Caco-2 (cell line): ENCODE measurements at regions not wholly inside any gene's neighbourhood (a gene's known extent, or its start where the extent isn't known, plus 50 kb on each side); places are given as distances from the start of the nearest gene placed in this dataset.

Experiments
- BruUV-seq: library from RNA; stranded (reverse); fragments of 400-500 nt; replicated peaks from 2 replicates; lab custom pipeline; 2021; lab: Mats Ljungman, UMichigan
- CTCF ChIA-PET: fragments of 300-600 bp; sonication (Branson Sonifier 250); formaldehyde crosslinking; loops from one replicate; lab custom pipeline; 2022; ENCODE audit warnings: antibody characterized with exemption; lab: Charles Lee
- POLR2A ChIA-PET: fragments of 300-600 bp; sonication (Branson Sonifier 250); formaldehyde crosslinking; loops from one replicate; lab custom pipeline; 2022; ENCODE audit warnings: antibody characterized with exemption; lab: Charles Lee
- DNase-seq, 2 experiments: peaks; one replicate each; pipeline versions ENCODE4 v3.0.0 to v3.0.0-alpha.2; 2020 to 2022
- H3K27me3 ChIP-seq: replicated peaks from 2 replicates; pipeline ENCODE4 v1.6.0; 2011; ENCODE audit warnings: low read length; ENCODE audit not compliant: control insufficient read depth, insufficient read depth
- H3K36me3 ChIP-seq: 2 replicates; pipeline ENCODE4 v1.5.1; 2011; ENCODE audit warnings: low read length; ENCODE audit not compliant: control insufficient read depth, insufficient read depth
- H3K4me1 ChIP-seq: fragments of 250-450 bp; sonication (Bioruptor Pico); 2 replicates; pipeline ENCODE4 v1.5.1; 2020; ENCODE audit warnings: mild to moderate bottlenecking
- H3K4me3 ChIP-seq: 2 replicates; pipeline ENCODE4 v1.5.1; 2011; ENCODE audit warnings: low read depth, mild to moderate bottlenecking, control low read depth, low read length
- H3K9me3 ChIP-seq: fragments of 250-450 bp; sonication (Bioruptor Pico); 2 replicates; pipeline ENCODE4 v1.5.1; 2020; ENCODE audit warnings: mild to moderate bottlenecking, moderate library complexity
- H3K27ac Mint-ChIP-seq: one replicate; pipeline ENCODE4 v1.8.0; 2022; ENCODE audit warnings: mixed read lengths; ENCODE audit not compliant: unreplicated experiment
- H3K27me3 Mint-ChIP-seq: one replicate; pipeline ENCODE4 v1.8.0; 2022; ENCODE audit warnings: mixed read lengths; ENCODE audit not compliant: insufficient read depth, unreplicated experiment
- H3K36me3 Mint-ChIP-seq: one replicate; pipeline ENCODE4 v1.8.0; 2022; ENCODE audit warnings: mild to moderate bottlenecking, mixed read lengths; ENCODE audit not compliant: insufficient read depth, unreplicated experiment
- H3K4me1 Mint-ChIP-seq: one replicate; pipeline ENCODE4 v1.8.0; 2022; ENCODE audit warnings: low read depth, mixed read lengths; ENCODE audit not compliant: unreplicated experiment
- H3K4me3 Mint-ChIP-seq: one replicate; pipeline ENCODE4 v1.8.0; 2022; ENCODE audit warnings: mild to moderate bottlenecking, moderate library complexity, mixed read lengths; ENCODE audit not compliant: unreplicated experiment
- H3K9me3 Mint-ChIP-seq: one replicate; pipeline ENCODE4 v1.8.0; 2022; ENCODE audit warnings: mixed read lengths; ENCODE audit not compliant: unreplicated experiment
- intact Hi-C: fragments of 100-400 bp; cut with micrococcal nuclease; formaldehyde crosslinking; loops from one replicate; pipeline ENCODE4 v1.10.0; 2022; ENCODE audit not compliant: unreplicated experiment
- TF ChIP-seq, protein P1 (sequence below), 2 experiments: fragments of 200-600 bp in 1 of 2; IDR thresholded peaks; 1 replicate in 1 of 2; 2 replicates in 1 of 2; pipeline versions ENCODE4 v1.5.1 to v1.8.0; 2011 to 2022; ENCODE audit warnings: antibody characterized with exemption in 1 of 2, control low read depth in 1 of 2, inconsistent platforms in 1 of 2, low read depth in 1 of 2, low read length in 1 of 2, mild to moderate bottlenecking in 1 of 2, moderate library complexity in 1 of 2; ENCODE audit not compliant: insufficient read depth in 1 of 2, severe bottlenecking in 1 of 2, unreplicated experiment in 1 of 2

DNA sequence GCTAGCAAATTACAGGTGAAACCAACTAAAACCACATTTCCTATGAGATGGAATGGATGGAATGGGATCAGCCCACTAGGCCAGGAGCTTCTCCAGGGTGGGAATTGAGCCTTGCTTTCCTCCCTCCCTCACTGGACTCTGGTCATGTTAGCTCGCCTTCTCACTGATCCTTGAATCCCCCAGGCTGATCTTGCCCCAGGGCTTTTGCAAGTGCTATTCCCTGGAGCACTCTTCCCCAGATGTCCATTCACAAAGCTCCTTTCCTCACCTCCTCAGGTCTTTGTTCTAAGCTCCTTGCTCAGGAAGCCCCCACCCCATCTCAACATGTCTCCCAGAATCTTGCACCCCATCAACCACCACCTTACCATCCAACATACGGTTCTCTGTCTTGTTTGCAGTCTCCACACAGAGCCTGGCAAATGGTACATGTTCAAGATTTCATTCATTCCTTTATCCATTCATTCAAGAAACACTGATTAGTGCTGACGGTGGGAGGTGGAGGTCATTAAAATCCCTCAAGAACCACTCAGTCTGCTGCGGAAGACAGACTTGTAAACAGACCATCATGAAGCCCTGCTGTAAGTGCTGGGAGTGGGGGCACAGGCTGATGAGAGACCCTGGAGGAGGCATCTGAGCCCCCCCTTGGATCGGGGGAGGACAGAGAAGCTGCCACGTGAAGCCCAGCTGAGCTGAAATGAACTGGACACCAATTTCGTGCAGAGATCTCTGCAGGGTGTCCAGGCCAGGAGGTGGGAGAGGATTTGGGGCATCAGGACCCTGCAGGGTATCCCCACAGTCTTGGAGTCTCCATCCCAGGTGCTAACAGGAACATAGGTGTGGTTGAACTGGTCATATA lies 141.7 kb downstream of the BARX1 start:
- Mint-ChIP-seq H3K4me1 (no peaks in the 10 kb centered on the region), H3K27ac (no peak overlapping the region), H3K9me3 (no peaks in the 10 kb centered on the region), H3K36me3 (peaks cover 5% of the 10 kb centered on the region), H3K4me3 (no peak overlapping the region), H3K27me3 (peaks cover 3% of the 10 kb centered on the region)
- ChIA-PET CTCF (no interaction called here), POLR2A (no interaction called here)
- no TSS peak for BruUV-seq
- no peak for DNase-seq
- Histone ChIP-seq H3K36me3 (no peaks in the 10 kb centered on the region), H3K4me3 (no peak overlapping the region), H3K9me3 (no peaks in the 10 kb centered on the region), H3K27me3 (no peaks in the 10 kb centered on the region), H3K4me1 (no peaks in the 10 kb centered on the region)
- intact Hi-C loops: no loop called here
- TF ChIP-seq, protein P1, sequence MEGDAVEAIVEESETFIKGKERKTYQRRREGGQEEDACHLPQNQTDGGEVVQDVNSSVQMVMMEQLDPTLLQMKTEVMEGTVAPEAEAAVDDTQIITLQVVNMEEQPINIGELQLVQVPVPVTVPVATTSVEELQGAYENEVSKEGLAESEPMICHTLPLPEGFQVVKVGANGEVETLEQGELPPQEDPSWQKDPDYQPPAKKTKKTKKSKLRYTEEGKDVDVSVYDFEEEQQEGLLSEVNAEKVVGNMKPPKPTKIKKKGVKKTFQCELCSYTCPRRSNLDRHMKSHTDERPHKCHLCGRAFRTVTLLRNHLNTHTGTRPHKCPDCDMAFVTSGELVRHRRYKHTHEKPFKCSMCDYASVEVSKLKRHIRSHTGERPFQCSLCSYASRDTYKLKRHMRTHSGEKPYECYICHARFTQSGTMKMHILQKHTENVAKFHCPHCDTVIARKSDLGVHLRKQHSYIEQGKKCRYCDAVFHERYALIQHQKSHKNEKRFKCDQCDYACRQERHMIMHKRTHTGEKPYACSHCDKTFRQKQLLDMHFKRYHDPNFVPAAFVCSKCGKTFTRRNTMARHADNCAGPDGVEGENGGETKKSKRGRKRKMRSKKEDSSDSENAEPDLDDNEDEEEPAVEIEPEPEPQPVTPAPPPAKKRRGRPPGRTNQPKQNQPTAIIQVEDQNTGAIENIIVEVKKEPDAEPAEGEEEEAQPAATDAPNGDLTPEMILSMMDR (IDR thresholded peaks at IDR 0.05; ENCODE audit: insufficient read depth in 1 of 2, low read depth in 1 of 2, low read length in 1 of 2, severe bottlenecking in 1 of 2, unreplicated experiment in 1 of 2): no peak

DNA sequence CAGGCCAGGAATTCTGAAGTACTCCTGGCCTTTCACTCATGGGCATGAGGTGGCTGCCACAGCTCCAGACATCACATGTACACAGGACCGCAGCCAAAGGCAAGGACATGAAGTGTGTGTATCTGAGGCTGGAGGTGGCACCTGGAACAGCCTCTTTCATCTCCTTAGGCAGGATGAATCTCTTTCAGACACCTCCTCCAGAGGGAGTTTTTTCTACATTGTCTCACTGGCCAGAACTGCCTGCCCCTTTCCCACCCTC lies 142.8 kb downstream of the BARX1 start:
- intact Hi-C loops: no loop called here
- no peaks in the 10 kb centered on the region for H3K4me1 Mint-ChIP-seq
- ChIA-PET POLR2A (no interaction called here), CTCF (no interaction called here)
- H3K9me3 ChIP-seq: no peaks in the 10 kb centered on the region
- no peaks in the 10 kb centered on the region for H3K9me3 Mint-ChIP-seq
- TF ChIP-seq, protein P1 (IDR thresholded peaks at IDR 0.05; ENCODE audit: insufficient read depth in 1 of 2, low read depth in 1 of 2, low read length in 1 of 2, severe bottlenecking in 1 of 2, unreplicated experiment in 1 of 2): no peak
- no peak overlapping the region for H3K4me3 Mint-ChIP-seq
- H3K4me3 ChIP-seq: no peak overlapping the region
- BruUV-seq: no TSS peak
- peaks cover 3% of the 10 kb centered on the region for H3K27me3 Mint-ChIP-seq
- peaks cover 5% of the 10 kb centered on the region for H3K36me3 Mint-ChIP-seq
- no peak for DNase-seq
- H3K27ac Mint-ChIP-seq: no peak overlapping the region
- no peaks in the 10 kb centered on the region for H3K36me3 ChIP-seq
- H3K27me3 ChIP-seq: no peaks in the 10 kb centered on the region
- no peaks in the 10 kb centered on the region for H3K4me1 ChIP-seq

DNA sequence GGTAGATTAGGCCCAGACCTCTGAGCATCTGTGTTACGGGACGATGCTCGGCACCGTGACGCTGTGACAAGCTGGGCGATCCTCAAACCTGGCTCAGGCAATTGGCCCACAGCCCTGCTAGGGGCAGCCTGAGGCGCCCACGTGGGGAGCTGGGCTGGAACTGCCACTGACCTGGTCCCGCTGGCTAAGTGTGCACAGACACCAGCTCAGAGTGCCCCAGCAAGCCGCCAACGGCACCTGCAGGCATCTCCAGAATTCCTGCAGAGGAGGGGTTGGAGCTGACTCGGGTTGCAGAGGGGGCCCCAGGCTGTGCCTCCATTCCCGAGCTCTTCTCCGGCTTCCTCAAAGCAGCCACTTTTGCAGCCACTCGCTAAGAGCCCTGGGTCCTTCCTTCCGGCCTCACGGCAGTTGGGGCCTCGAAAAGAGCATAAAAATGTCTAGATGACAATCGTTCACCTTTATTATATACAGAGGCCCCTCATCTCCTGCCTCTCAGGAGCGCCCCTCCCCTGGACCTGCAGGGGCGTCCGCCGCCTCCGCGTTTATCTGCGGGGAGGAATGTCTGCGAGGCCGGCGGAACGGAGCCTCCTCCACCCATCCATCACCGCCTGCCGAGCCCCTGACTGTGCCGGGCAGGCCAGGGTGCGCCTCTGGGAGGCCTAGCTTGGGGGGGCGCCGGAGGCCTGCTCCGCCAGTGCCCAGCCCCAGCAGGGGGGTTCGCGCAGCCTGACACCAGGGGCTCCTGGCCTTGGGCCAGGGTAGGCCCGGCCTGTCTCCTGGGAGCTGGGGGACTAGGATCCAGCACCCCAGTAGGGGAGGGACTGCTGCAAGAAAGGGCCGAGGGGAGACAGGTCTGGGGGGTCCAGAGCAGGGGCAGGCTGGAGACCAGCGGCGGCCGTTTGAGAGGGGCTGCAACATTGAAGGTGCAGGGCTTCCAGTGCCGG lies 144.9 kb downstream of the BARX1 start:
- no peak overlapping the region for H3K27ac Mint-ChIP-seq
- POLR2A ChIA-PET: no interaction called here
- DNase-seq: no peak

More for the DNA sequence above, 144.9 kb downstream of the BARX1 start:
- no peaks in the 10 kb centered on the region for H3K4me1 Mint-ChIP-seq
- H3K36me3 Mint-ChIP-seq: peaks cover 5% of the 10 kb centered on the region
- Histone ChIP-seq H3K4me3 (no peak overlapping the region), H3K36me3 (no peaks in the 10 kb centered on the region), H3K4me1 (no peaks in the 10 kb centered on the region), H3K27me3 (no peaks in the 10 kb centered on the region), H3K9me3 (no peaks in the 10 kb centered on the region)
- TF ChIP-seq, protein P1 (IDR thresholded peaks at IDR 0.05; ENCODE audit: insufficient read depth in 1 of 2, low read depth in 1 of 2, low read length in 1 of 2, severe bottlenecking in 1 of 2, unreplicated experiment in 1 of 2): no peak
- H3K9me3 Mint-ChIP-seq: no peaks in the 10 kb centered on the region
- H3K27me3 Mint-ChIP-seq: peaks cover 3% of the 10 kb centered on the region
- intact Hi-C loops: no loop called here
- CTCF ChIA-PET: no interaction called here
- BruUV-seq: no TSS peak
- no peak overlapping the region for H3K4me3 Mint-ChIP-seq
